NCI-H526 treated with DMSO at 0.1 percent for 48 hours (cell line): ENCODE measurements at regions not wholly inside any gene's neighbourhood (a gene's known extent, or its start where the extent isn't known, plus 50 kb on each side); places are given as distances from the start of the nearest gene placed in this dataset.

Experiments
- DNase-seq: peaks from one replicate; lab custom pipeline; 2025; lab: John Stamatoyannopoulos, UW

- no peak for DNase-seq
Measured at GRCh38 chr6:28737750-28738395, 185.9 kb downstream of the TRIM27 start.

GRCh38 chr6:28738396-28738765 is 185.4 kb downstream of the TRIM27 start:
- DNase-seq: no peak

- no peak for DNase-seq
Measured at GRCh38 chr6:28741363-28741762, 182.4 kb downstream of the TRIM27 start.

GRCh38 chr6:28742668-28743270 is 181.0 kb downstream of the TRIM27 start:
- no peak for DNase-seq

- no peak for DNase-seq
Measured at GRCh38 chr6:28743271-28743789, 180.5 kb downstream of the TRIM27 start.

- no peak for DNase-seq
Measured at GRCh38 chr6:28747083-28747630, 176.6 kb downstream of the TRIM27 start.

GRCh38 chr6:28747631-28748157 is 176.1 kb downstream of the TRIM27 start:
- no peak for DNase-seq

- no peak for DNase-seq
Measured at GRCh38 chr6:28748192-28748591, 175.6 kb downstream of the TRIM27 start.

- DNase-seq: no peak
Measured at GRCh38 chr6:28750926-28751458, 172.8 kb downstream of the TRIM27 start.

- no peak for DNase-seq
Measured at GRCh38 chr6:28751514-28751913, 172.3 kb downstream of the TRIM27 start.

GRCh38 chr6:28751963-28752350 is 171.8 kb downstream of the TRIM27 start:
- DNase-seq: no peak

- no peak for DNase-seq
Measured at GRCh38 chr6:28757429-28758045, 166.2 kb downstream of the TRIM27 start.

- DNase-seq: no peak
Measured at GRCh38 chr6:28758046-28758817, 165.6 kb downstream of the TRIM27 start.

- DNase-seq: no peak
Measured at GRCh38 chr6:28758818-28759235, 165.0 kb downstream of the TRIM27 start.

- no peak for DNase-seq
Measured at GRCh38 chr6:28764014-28764723, 159.6 kb downstream of the TRIM27 start.

GRCh38 chr6:28764761-28765282 is 159.0 kb downstream of the TRIM27 start:
- no peak for DNase-seq

- no peak for DNase-seq
Measured at GRCh38 chr6:28765978-28766351, 157.8 kb downstream of the TRIM27 start.

- no peak for DNase-seq
Measured at GRCh38 chr6:28766426-28766825, 157.4 kb downstream of the TRIM27 start.

GRCh38 chr6:28767133-28767532 is 156.7 kb downstream of the TRIM27 start:
- no peak for DNase-seq

GRCh38 chr6:28767691-28768090 is 156.1 kb downstream of the TRIM27 start:
- no peak for DNase-seq
